Lung (tissue), 11 donors: ENCODE measurements at regions not wholly inside any gene's neighbourhood (a gene's known extent, or its start where the extent isn't known, plus 50 kb on each side); places are given as distances from the start of the nearest gene placed in this dataset.

ENCODE experiments used
- ATAC-seq: fragments of 200-7000 bp; cut with Tn5 transposase; one replicate; pipeline ENCODE4 v1.9.1; 2020; ENCODE audit warnings: moderate number of reproducible peaks; ENCODE audit not compliant: insufficient read depth, low FRiP score
- DNase-seq, 3 donors: peaks; one replicate each; pipeline ENCODE4 v3.0.0-alpha.2; 2013 to 2017
- H3K27ac ChIP-seq, 2 donors: one replicate each; pipeline ENCODE4 v1.5.1; 2013; ENCODE audit warnings: mild to moderate bottlenecking in 2 of 2, moderate library complexity in 2 of 2, control low read depth in 1 of 2, inconsistent platforms in 1 of 2, low read depth in 1 of 2, low read length in 1 of 2
- H3K27me3 ChIP-seq, 3 donors: one replicate each; pipeline ENCODE4 v1.5.1; 2013; ENCODE audit warnings: low read length in 2 of 3; ENCODE audit not compliant: control insufficient read depth in 3 of 3, insufficient read depth in 3 of 3
- H3K36me3 ChIP-seq, 4 donors: one replicate each; pipeline ENCODE4 v1.5.1; 2013; ENCODE audit warnings: low read length in 4 of 4, mild to moderate bottlenecking in 1 of 4, moderate library complexity in 1 of 4; ENCODE audit not compliant: control insufficient read depth in 4 of 4, insufficient read depth in 4 of 4
- H3K4me1 ChIP-seq, 5 donors: one replicate each; pipeline ENCODE4 v1.5.1; 2013; ENCODE audit warnings: low read length in 5 of 5, mild to moderate bottlenecking in 2 of 5, moderate library complexity in 1 of 5; ENCODE audit not compliant: control insufficient read depth in 5 of 5, insufficient read depth in 5 of 5
- H3K4me3 ChIP-seq: one replicate; pipeline ENCODE4 v1.5.1; 2013; ENCODE audit warnings: mild to moderate bottlenecking, control low read depth, moderate library complexity
- H3K9ac ChIP-seq, 2 donors: one replicate each; pipeline ENCODE4 v1.5.1; 2013; ENCODE audit warnings: low read length in 2 of 2, control low read depth in 1 of 2; ENCODE audit not compliant: insufficient read depth in 1 of 2
- H3K9me3 ChIP-seq, 4 donors: one replicate each; pipeline ENCODE4 v1.5.1; 2013; ENCODE audit warnings: low read length in 3 of 4, mild to moderate bottlenecking in 1 of 4, moderate library complexity in 1 of 4; ENCODE audit not compliant: control insufficient read depth in 4 of 4, insufficient read depth in 3 of 4
- WGBS, 2 donors: extraction: QIAGEN DNeasy Blood & Tissue Kit; methylation state at CpG; one replicate each; pipeline ENCODE4 v1.1.7; 2013; 5-methylcytosine and 5-hydroxymethylcytosine counted together
- TF ChIP-seq, protein P1 (sequence below): IDR thresholded peaks from 2 replicates; pipeline ENCODE4 v1.5.1; 2012; ENCODE audit warnings: mild to moderate bottlenecking; ENCODE audit errors: control extremely low read depth, extremely low read depth
- donor health status: control.
- donor health status: control.
- donor health status: Bipolar disorder and iron deficiency.
- donor health status: healthy.
- donor health status: DM: yes; HTN: yes; CAD: no.

DNA sequence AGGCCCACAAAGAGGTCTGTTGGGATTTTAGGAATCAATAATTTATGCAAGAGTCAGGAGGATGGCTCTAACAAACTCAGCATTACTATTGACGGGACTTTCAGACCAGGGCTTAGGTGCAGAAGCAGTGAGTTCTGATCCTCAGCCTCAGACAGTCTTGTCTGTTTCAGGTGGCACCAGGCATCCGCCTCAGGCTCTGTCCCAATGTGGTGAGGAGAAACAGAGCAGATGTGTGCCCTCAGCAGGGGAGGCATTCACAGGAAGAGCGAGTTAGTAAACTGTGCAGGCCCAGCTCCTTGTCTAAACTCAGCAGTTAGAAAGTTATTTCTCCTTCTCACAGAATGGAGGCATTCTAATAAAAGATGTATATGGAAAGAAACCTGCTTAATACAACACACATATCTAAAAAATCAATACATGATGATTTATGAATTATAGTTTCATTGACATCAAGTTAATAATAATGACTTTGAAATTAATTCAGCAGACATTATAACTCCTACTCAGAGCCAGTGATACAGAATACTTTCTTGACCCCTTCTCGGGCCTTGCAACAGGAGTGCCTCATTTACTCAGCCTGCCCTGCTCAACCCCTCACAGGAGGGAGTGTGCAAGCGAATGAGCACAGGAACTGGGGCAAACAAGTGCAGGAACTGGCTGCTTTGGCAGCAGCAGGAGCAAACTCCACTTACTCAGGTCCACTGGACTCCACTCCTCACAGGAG is 202.8 kb upstream of the SMIM31 start:
- ATAC-seq (no peak), DNase-seq (no peak)
- 82 to 87% methylated on average over 5 of the region's 5 CpGs for WGBS, 2 donors
- peaks cover 0 to 6% (median 0%) of the 10 kb centered on the region in 4 donors for H3K9me3 ChIP-seq
- H3K27ac ChIP-seq, result no peak overlapping the region
- no peaks in the 10 kb centered on the region for H3K36me3 ChIP-seq
- H3K27me3 ChIP-seq, result no peaks in the 10 kb centered on the region
- no peaks in the 10 kb centered on the region for H3K4me1 ChIP-seq
- no peak overlapping the region for H3K9ac ChIP-seq
- TF ChIP-seq, protein P1, sequence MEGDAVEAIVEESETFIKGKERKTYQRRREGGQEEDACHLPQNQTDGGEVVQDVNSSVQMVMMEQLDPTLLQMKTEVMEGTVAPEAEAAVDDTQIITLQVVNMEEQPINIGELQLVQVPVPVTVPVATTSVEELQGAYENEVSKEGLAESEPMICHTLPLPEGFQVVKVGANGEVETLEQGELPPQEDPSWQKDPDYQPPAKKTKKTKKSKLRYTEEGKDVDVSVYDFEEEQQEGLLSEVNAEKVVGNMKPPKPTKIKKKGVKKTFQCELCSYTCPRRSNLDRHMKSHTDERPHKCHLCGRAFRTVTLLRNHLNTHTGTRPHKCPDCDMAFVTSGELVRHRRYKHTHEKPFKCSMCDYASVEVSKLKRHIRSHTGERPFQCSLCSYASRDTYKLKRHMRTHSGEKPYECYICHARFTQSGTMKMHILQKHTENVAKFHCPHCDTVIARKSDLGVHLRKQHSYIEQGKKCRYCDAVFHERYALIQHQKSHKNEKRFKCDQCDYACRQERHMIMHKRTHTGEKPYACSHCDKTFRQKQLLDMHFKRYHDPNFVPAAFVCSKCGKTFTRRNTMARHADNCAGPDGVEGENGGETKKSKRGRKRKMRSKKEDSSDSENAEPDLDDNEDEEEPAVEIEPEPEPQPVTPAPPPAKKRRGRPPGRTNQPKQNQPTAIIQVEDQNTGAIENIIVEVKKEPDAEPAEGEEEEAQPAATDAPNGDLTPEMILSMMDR, result no peak
- H3K4me3 ChIP-seq, result no peak overlapping the region

DNA sequence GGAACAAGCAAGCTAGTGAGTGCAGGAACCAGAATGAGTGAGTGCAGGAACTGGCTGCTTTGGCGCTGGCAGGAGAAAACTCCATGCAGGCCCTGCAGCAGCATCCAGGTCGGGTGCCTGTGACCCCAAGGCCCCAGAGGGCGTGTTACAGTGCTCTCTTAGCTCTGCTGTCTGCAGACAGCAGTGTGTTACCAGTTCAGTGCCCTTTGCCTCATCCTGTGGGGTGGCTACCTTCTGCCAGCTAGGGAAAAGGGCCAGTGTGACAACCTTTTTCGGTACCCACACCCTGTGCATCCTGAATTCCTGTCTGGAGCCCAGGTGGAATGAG is 202.3 kb upstream of the SMIM31 start:
- Histone ChIP-seq H3K9ac (no peak overlapping the region), H3K9me3 (peaks cover 0 to 6% (median 0%) of the 10 kb centered on the region in 4 donors), H3K4me3 (no peak overlapping the region), H3K27me3 (no peaks in the 10 kb centered on the region), H3K4me1 (no peaks in the 10 kb centered on the region), H3K36me3 (no peaks in the 10 kb centered on the region), H3K27ac (no peak overlapping the region)
- ATAC-seq (no peak), DNase-seq (no peak)
- 67 to 80% methylated on average over 4 of the region's 4 CpGs for WGBS, 2 donors
- TF ChIP-seq, protein P1, result no peak

DNA sequence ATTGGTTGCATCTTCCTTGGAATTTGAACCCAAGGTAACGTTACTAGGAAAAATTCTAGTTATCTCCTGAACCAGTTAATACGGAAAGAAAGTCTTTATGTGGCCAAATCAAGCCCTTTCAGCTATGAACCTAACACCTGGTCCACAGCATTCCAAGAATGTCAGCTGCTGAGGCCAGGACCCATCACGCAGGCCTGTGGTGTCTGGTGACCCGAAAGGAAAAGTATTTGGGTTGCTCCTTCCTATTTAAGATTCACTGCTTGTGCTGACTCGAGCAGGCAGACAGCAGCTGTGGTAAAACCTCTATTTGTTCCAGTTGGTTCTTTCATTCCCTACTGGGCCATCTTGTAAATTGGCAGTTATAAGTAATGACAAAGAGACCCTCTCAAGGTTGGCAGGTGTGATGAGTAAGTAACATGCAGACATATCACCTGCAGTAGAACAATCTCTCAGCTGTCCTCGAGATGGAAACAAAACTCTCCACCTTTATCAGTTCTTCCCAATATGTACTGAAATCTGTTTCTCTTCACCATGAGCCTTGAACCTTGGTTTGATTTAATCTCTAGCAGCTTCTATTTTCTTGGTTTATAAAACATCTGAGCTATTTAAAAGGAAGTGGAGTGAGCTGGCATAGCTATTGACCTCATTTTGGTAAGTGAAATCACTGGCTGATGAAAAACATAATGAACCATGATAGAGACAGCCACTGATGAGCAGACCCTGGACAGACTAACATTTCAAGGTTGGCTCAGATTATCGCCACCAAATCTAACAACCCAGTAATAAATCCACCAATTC is 182.1 kb upstream of the SMIM31 start:
- H3K27ac ChIP-seq, result no peak overlapping the region
- peaks cover 0 to 4% (median 2%) of the 10 kb centered on the region in 4 donors for H3K9me3 ChIP-seq
- H3K36me3 ChIP-seq, result no peaks in the 10 kb centered on the region
- H3K9ac ChIP-seq, result no peak overlapping the region
- no peaks in the 10 kb centered on the region for H3K27me3 ChIP-seq
- TF ChIP-seq, protein P1, result no peak
- no peak for ATAC-seq
- no peak for DNase-seq
- 65 to 67% methylated on average over 7 of the region's 7 CpGs for WGBS, 2 donors
- no peak overlapping the region for H3K4me3 ChIP-seq
- H3K4me1 ChIP-seq, result no peaks in the 10 kb centered on the region
